Mesothelial cell of epicardium (in vitro differentiated cells): ENCODE measurements at regions not wholly inside any gene's neighbourhood (a gene's known extent, or its start where the extent isn't known, plus 50 kb on each side); places are given as distances from the start of the nearest gene placed in this dataset.

ENCODE experiments used
- DNase-seq, 2 experiments: peaks; one replicate each; pipeline ENCODE4 v3.0.0; 2021; ENCODE audit warnings: low spot score in 2 of 2; ENCODE audit not compliant: unreplicated experiment in 2 of 2
- H3K27ac Mint-ChIP-seq: 2 replicates; pipeline ENCODE4 v1.8.0; 2021; ENCODE audit warnings: mixed read lengths
- H3K27me3 Mint-ChIP-seq: 2 replicates; pipeline ENCODE4 v1.8.0; 2021; ENCODE audit warnings: low read depth, mixed read lengths
- H3K36me3 Mint-ChIP-seq: 2 replicates; pipeline ENCODE4 v1.8.0; 2021; ENCODE audit warnings: mixed read lengths
- H3K4me1 Mint-ChIP-seq: 2 replicates; pipeline ENCODE4 v1.8.0; 2021; ENCODE audit warnings: mixed read lengths
- H3K4me3 Mint-ChIP-seq: 2 replicates; pipeline ENCODE4 v1.8.0; 2021; ENCODE audit warnings: mild to moderate bottlenecking, moderate library complexity, mixed read lengths
- H3K9me3 Mint-ChIP-seq: 2 replicates; pipeline ENCODE4 v1.8.0; 2021; ENCODE audit warnings: mixed read lengths
- TF ChIP-seq, protein P1 (sequence below): fragments of 200-600 bp; sonication (generic); IDR thresholded peaks from one replicate; pipeline ENCODE4 v1.5.0; 2021; ENCODE audit warnings: antibody characterized with exemption; ENCODE audit not compliant: unreplicated experiment

DNA sequence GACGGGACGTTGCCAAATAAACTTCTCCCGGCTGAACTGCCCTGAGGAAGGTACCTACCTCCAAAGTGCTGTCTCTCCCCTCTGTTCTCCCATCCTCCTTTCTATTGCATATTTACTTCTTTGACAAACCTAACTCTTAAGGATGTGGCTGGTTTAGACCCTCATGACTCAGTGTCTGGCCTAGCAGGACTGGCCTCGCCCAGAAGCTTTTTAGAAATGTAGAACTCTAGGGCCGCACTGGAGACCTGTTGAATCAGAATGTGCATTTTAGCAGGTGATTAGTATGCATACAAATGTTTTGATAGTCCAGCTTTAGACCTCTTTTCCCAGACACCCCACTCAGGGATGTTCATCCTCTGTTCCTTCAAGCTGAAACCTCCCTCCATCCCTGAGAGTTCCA is 335.9 kb downstream of the PIK3R1 start:
- no peak overlapping the region for H3K27ac Mint-ChIP-seq
- TF ChIP-seq, protein P1, sequence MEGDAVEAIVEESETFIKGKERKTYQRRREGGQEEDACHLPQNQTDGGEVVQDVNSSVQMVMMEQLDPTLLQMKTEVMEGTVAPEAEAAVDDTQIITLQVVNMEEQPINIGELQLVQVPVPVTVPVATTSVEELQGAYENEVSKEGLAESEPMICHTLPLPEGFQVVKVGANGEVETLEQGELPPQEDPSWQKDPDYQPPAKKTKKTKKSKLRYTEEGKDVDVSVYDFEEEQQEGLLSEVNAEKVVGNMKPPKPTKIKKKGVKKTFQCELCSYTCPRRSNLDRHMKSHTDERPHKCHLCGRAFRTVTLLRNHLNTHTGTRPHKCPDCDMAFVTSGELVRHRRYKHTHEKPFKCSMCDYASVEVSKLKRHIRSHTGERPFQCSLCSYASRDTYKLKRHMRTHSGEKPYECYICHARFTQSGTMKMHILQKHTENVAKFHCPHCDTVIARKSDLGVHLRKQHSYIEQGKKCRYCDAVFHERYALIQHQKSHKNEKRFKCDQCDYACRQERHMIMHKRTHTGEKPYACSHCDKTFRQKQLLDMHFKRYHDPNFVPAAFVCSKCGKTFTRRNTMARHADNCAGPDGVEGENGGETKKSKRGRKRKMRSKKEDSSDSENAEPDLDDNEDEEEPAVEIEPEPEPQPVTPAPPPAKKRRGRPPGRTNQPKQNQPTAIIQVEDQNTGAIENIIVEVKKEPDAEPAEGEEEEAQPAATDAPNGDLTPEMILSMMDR: no peak
- DNase-seq: no peak

DNA sequence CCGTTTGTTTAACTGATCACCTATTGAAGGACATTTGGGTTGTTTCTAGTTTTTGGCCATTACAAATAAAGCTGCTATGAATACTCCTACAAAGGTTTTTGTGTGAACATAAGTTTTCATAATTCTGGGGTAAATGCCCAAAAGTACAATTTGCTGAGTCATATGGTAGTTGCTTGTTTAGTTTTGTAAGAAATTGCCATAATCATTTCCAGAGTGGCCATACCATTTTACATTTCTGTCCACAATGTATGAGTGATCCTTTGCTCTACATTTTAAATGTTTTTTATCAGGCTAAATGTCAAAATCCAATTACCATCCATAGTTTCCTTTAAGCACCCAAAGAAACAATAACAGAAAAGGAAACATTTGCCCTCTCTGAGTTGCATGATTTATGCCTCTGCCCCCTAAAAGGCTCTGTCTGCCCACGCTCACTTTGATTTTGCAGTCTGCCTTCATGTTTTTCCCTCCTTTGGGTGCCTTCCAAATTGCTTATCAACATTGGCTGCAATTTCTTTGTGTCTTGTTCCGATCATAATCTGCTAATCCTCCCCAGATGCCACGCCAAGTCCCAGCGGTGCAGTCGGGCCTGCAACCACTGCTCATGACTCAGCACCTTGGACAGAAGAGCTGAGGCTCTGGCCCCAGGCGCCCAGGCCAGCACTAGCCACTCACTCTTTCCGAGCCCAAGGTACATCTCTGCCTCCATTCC is 339.2 kb downstream of the PIK3R1 start:
- TF ChIP-seq, protein P1: no peak

More for the DNA sequence above, 335.9 kb downstream of the PIK3R1 start:
- Mint-ChIP-seq H3K4me3 (no peak overlapping the region), H3K4me1 (peaks cover 20% of the 10 kb centered on the region), H3K9me3 (no peaks in the 10 kb centered on the region), H3K27me3 (no peaks in the 10 kb centered on the region), H3K36me3 (no peaks in the 10 kb centered on the region)

DNA sequence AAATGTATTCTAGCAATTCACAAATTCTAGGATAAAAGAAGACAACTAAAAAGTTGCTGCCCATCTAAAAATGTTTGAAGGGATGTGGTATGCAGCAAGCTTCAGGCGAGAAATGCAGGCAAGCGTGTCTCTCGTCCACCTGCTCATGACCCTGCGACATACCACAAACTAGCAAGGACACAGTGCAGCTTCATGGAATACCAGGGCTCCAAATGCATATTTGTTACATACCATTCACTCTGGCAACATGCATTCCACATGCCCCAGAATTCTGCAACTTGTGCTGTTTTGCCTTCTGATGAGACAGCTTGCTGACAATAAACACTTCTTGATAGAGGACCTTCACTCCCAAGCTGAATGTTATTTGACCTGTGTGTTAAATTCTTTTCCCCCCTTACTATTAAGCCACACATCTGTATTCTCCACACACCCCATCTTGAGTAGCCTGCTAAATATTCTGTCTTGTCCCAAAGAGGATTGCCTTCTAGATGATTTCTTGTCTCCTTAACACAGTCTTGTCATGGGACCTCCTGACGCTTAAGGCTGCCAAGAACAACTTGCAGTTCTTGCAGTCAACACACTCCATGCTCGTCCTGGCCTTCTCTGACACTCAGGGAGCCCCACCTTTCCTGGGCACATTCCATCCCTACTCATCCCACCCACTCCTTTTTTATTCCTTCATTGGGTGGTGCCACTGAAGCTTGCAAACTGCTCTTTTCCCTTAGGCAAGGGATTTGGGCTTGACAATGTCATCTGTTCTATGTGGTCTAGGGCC is 340.5 kb downstream of the PIK3R1 start:
- no peaks in the 10 kb centered on the region for H3K36me3 Mint-ChIP-seq
- TF ChIP-seq, protein P1: no peak
- no peak overlapping the region for H3K27ac Mint-ChIP-seq
- H3K9me3 Mint-ChIP-seq: no peaks in the 10 kb centered on the region
- no peak overlapping the region for H3K4me3 Mint-ChIP-seq
- peaks cover 4% of the 10 kb centered on the region for H3K4me1 Mint-ChIP-seq
- H3K27me3 Mint-ChIP-seq: no peaks in the 10 kb centered on the region
- no peak for DNase-seq

More for the DNA sequence above, 339.2 kb downstream of the PIK3R1 start:
- Mint-ChIP-seq H3K36me3 (no peaks in the 10 kb centered on the region), H3K4me1 (peaks cover 8% of the 10 kb centered on the region), H3K27ac (no peak overlapping the region), H3K27me3 (no peaks in the 10 kb centered on the region), H3K9me3 (no peaks in the 10 kb centered on the region), H3K4me3 (no peak overlapping the region)
- DNase-seq: no peak

DNA sequence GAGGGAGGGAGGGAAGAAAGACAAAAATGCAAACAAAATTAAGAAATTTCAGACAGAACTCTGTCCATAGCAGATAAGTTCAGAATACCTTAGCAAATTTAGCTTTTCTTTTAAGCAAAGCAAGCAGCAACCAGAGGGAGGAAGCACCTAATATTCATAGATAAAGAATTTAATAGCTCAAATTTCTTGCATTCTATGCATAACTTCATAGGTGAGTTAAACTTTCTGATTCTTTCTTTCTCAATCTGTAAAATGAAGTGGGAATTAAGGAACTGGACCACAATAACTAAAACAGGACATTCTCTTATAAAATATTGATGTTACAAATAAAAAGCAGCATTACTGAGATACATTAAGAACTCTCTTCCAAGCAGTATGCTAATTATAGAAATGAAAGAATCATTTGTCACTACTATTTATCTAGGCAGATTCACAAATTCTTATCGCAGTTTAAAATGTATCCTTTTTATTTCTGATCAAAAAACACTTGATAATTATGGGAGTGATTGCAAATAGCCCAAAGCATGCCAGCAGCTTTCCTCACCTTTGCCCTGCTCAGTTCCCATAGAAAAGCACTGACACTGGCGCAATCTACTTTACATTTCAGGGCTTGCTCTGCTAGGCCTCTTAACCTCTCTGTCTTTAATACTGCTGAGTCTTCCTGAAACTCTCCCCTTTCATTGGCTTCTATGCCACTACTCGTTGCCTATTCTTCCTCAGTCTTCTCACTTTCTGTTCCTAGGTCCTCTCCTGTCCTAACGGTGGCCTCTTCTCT is 341.8 kb downstream of the PIK3R1 start:
- Mint-ChIP-seq H3K27me3 (no peaks in the 10 kb centered on the region), H3K4me3 (no peak overlapping the region), H3K4me1 (peaks cover 8% of the 10 kb centered on the region), H3K27ac (no peak overlapping the region), H3K36me3 (no peaks in the 10 kb centered on the region), H3K9me3 (no peaks in the 10 kb centered on the region)
- DNase-seq: no peak
- TF ChIP-seq, protein P1: no peak

DNA sequence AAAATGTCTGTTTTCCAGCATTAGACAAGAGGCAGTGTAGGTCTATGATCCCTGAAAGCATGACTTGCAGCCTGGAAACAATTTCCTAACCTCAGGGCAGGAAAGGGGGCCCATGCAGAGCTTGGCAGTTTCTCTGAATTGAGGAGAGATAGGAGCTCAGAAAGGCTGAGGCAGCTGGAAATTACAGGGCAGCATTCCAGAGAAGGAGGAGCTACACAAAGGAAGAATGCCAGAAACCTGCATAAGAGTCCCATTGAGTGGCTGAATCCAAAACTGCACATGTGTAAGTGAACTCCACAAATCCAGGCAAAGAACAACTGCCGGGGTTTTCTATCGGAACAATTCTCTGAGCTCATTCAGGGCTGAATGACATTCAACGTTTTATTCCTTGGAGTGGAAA is 346.8 kb downstream of the PIK3R1 start:
- H3K36me3 Mint-ChIP-seq: peaks cover 16% of the 10 kb centered on the region
- no peaks in the 10 kb centered on the region for H3K27me3 Mint-ChIP-seq
- no peak overlapping the region for H3K4me3 Mint-ChIP-seq
- DNase-seq: peak in 1 of 2 experiments; percentile 56
- TF ChIP-seq, protein P1: no peak
- peak overlapping the region; percentile 53 for H3K27ac Mint-ChIP-seq
- H3K9me3 Mint-ChIP-seq: peaks cover 31% of the 10 kb centered on the region
- H3K4me1 Mint-ChIP-seq: peaks cover 15% of the 10 kb centered on the region
